ENCODE measurements at regions not wholly inside any gene's neighbourhood (a gene's known extent, or its start where the extent isn't known, plus 50 kb on each side); places are given as distances from the start of the nearest gene placed in this dataset.

GRCh38 chr4:165667969-165668368 is 205.1 kb upstream of the TLL1 start:
- no peak for DNase-seq (ENCODE audit: low spot score)
- H3K4me3 Mint-ChIP-seq = no peak overlapping the region
- H3K27me3 Mint-ChIP-seq (ENCODE audit: low read depth) = no peaks in the 10 kb centered on the region
- no peaks in the 10 kb centered on the region for H3K4me1 Mint-ChIP-seq (ENCODE audit: low read depth)
- H3K27ac Mint-ChIP-seq = no peak overlapping the region
- H3K36me3 Mint-ChIP-seq (ENCODE audit: low read depth) = no peaks in the 10 kb centered on the region
- H3K9me3 Mint-ChIP-seq = no peaks in the 10 kb centered on the region

- H3K27ac Mint-ChIP-seq = no peak overlapping the region
- no peaks in the 10 kb centered on the region for H3K4me1 Mint-ChIP-seq (ENCODE audit: low read depth)
- no peak overlapping the region for H3K4me3 Mint-ChIP-seq
- no peak for DNase-seq (ENCODE audit: low spot score)
- H3K27me3 Mint-ChIP-seq (ENCODE audit: low read depth) = no peaks in the 10 kb centered on the region
- no peaks in the 10 kb centered on the region for H3K36me3 Mint-ChIP-seq (ENCODE audit: low read depth)
- H3K9me3 Mint-ChIP-seq = no peaks in the 10 kb centered on the region
Observed at GRCh38 chr4:165668694-165669093, 204.3 kb upstream of the TLL1 start.

- Mint-ChIP-seq H3K9me3 (no peaks in the 10 kb centered on the region), H3K27ac (no peak overlapping the region), H3K27me3 (ENCODE audit: low read depth) (no peaks in the 10 kb centered on the region), H3K4me3 (no peak overlapping the region), H3K4me1 (ENCODE audit: low read depth) (no peaks in the 10 kb centered on the region), H3K36me3 (ENCODE audit: low read depth) (no peaks in the 10 kb centered on the region)
- DNase-seq (ENCODE audit: low spot score) = no peak
Observed at GRCh38 chr4:165677081-165677480, 196.0 kb upstream of the TLL1 start.

GRCh38 chr4:165678236-165678935 is 194.7 kb upstream of the TLL1 start:
- Mint-ChIP-seq H3K27me3 (ENCODE audit: low read depth) (no peaks in the 10 kb centered on the region), H3K4me3 (no peak overlapping the region), H3K9me3 (no peaks in the 10 kb centered on the region), H3K27ac (no peak overlapping the region), H3K4me1 (ENCODE audit: low read depth) (no peaks in the 10 kb centered on the region), H3K36me3 (ENCODE audit: low read depth) (no peaks in the 10 kb centered on the region)
- DNase-seq (ENCODE audit: low spot score) = no peak

- no peak overlapping the region for H3K27ac Mint-ChIP-seq
- no peaks in the 10 kb centered on the region for H3K9me3 Mint-ChIP-seq
- no peaks in the 10 kb centered on the region for H3K27me3 Mint-ChIP-seq (ENCODE audit: low read depth)
- H3K36me3 Mint-ChIP-seq (ENCODE audit: low read depth) = no peaks in the 10 kb centered on the region
- no peak for DNase-seq (ENCODE audit: low spot score)
- no peak overlapping the region for H3K4me3 Mint-ChIP-seq
- no peaks in the 10 kb centered on the region for H3K4me1 Mint-ChIP-seq (ENCODE audit: low read depth)
Observed at GRCh38 chr4:165678936-165679325, 194.1 kb upstream of the TLL1 start.

- no peak overlapping the region for H3K27ac Mint-ChIP-seq
Observed at GRCh38 chr4:165680821-165681220, 192.2 kb upstream of the TLL1 start.

GRCh38 chr4:165682611-165683010 is 190.4 kb upstream of the TLL1 start:
- Mint-ChIP-seq H3K4me1 (ENCODE audit: low read depth) (no peaks in the 10 kb centered on the region), H3K4me3 (no peak overlapping the region), H3K9me3 (no peaks in the 10 kb centered on the region), H3K36me3 (ENCODE audit: low read depth) (no peaks in the 10 kb centered on the region), H3K27ac (no peak overlapping the region), H3K27me3 (ENCODE audit: low read depth) (no peaks in the 10 kb centered on the region)
- DNase-seq (ENCODE audit: low spot score) = no peak

More at GRCh38 chr4:165680821-165681220, 192.2 kb upstream of the TLL1 start:
- no peak overlapping the region for H3K4me3 Mint-ChIP-seq
- no peaks in the 10 kb centered on the region for H3K9me3 Mint-ChIP-seq
- no peaks in the 10 kb centered on the region for H3K4me1 Mint-ChIP-seq (ENCODE audit: low read depth)
- no peak for DNase-seq (ENCODE audit: low spot score)
- H3K27me3 Mint-ChIP-seq (ENCODE audit: low read depth) = no peaks in the 10 kb centered on the region
- H3K36me3 Mint-ChIP-seq (ENCODE audit: low read depth) = no peaks in the 10 kb centered on the region

- Mint-ChIP-seq H3K27me3 (ENCODE audit: low read depth) (no peaks in the 10 kb centered on the region), H3K4me1 (ENCODE audit: low read depth) (no peaks in the 10 kb centered on the region), H3K9me3 (no peaks in the 10 kb centered on the region), H3K4me3 (no peak overlapping the region), H3K36me3 (ENCODE audit: low read depth) (no peaks in the 10 kb centered on the region), H3K27ac (no peak overlapping the region)
- no peak for DNase-seq (ENCODE audit: low spot score)
Observed at GRCh38 chr4:165684177-165684805, 188.7 kb upstream of the TLL1 start.

GRCh38 chr4:165686756-165687155 is 186.3 kb upstream of the TLL1 start:
- no peaks in the 10 kb centered on the region for H3K4me1 Mint-ChIP-seq (ENCODE audit: low read depth)
- H3K36me3 Mint-ChIP-seq (ENCODE audit: low read depth) = no peaks in the 10 kb centered on the region
- H3K27ac Mint-ChIP-seq = no peak overlapping the region
- no peak overlapping the region for H3K4me3 Mint-ChIP-seq
- no peaks in the 10 kb centered on the region for H3K9me3 Mint-ChIP-seq
- H3K27me3 Mint-ChIP-seq (ENCODE audit: low read depth) = no peaks in the 10 kb centered on the region
- DNase-seq (ENCODE audit: low spot score) = no peak

- H3K4me3 Mint-ChIP-seq = no peak overlapping the region
- no peak overlapping the region for H3K27ac Mint-ChIP-seq
- no peaks in the 10 kb centered on the region for H3K9me3 Mint-ChIP-seq
- no peaks in the 10 kb centered on the region for H3K27me3 Mint-ChIP-seq (ENCODE audit: low read depth)
- H3K36me3 Mint-ChIP-seq (ENCODE audit: low read depth) = no peaks in the 10 kb centered on the region
- no peaks in the 10 kb centered on the region for H3K4me1 Mint-ChIP-seq (ENCODE audit: low read depth)
- no peak for DNase-seq (ENCODE audit: low spot score)
Observed at GRCh38 chr4:165689159-165689558, 183.9 kb upstream of the TLL1 start.

GRCh38 chr4:165692082-165692481 is 181.0 kb upstream of the TLL1 start:
- DNase-seq (ENCODE audit: low spot score) = no peak
- H3K4me1 Mint-ChIP-seq (ENCODE audit: low read depth) = no peaks in the 10 kb centered on the region
- H3K36me3 Mint-ChIP-seq (ENCODE audit: low read depth) = no peaks in the 10 kb centered on the region
- no peak overlapping the region for H3K4me3 Mint-ChIP-seq
- no peak overlapping the region for H3K27ac Mint-ChIP-seq
- no peaks in the 10 kb centered on the region for H3K27me3 Mint-ChIP-seq (ENCODE audit: low read depth)
- H3K9me3 Mint-ChIP-seq = no peaks in the 10 kb centered on the region

GRCh38 chr4:165698272-165698671 is 174.8 kb upstream of the TLL1 start:
- no peaks in the 10 kb centered on the region for H3K4me1 Mint-ChIP-seq (ENCODE audit: low read depth)
- H3K4me3 Mint-ChIP-seq = no peak overlapping the region
- H3K27me3 Mint-ChIP-seq (ENCODE audit: low read depth) = no peaks in the 10 kb centered on the region
- no peaks in the 10 kb centered on the region for H3K36me3 Mint-ChIP-seq (ENCODE audit: low read depth)
- no peak overlapping the region for H3K27ac Mint-ChIP-seq
- no peak for DNase-seq (ENCODE audit: low spot score)
- H3K9me3 Mint-ChIP-seq = no peaks in the 10 kb centered on the region

GRCh38 chr4:165699055-165699454 is 174.0 kb upstream of the TLL1 start:
- H3K9me3 Mint-ChIP-seq = no peaks in the 10 kb centered on the region
- H3K4me1 Mint-ChIP-seq (ENCODE audit: low read depth) = no peaks in the 10 kb centered on the region
- no peak overlapping the region for H3K27ac Mint-ChIP-seq
- no peak for DNase-seq (ENCODE audit: low spot score)
- no peaks in the 10 kb centered on the region for H3K27me3 Mint-ChIP-seq (ENCODE audit: low read depth)
- no peaks in the 10 kb centered on the region for H3K36me3 Mint-ChIP-seq (ENCODE audit: low read depth)
- no peak overlapping the region for H3K4me3 Mint-ChIP-seq

GRCh38 chr4:165700855-165701254 is 172.2 kb upstream of the TLL1 start:
- no peak for DNase-seq (ENCODE audit: low spot score)
- H3K36me3 Mint-ChIP-seq (ENCODE audit: low read depth) = no peaks in the 10 kb centered on the region
- H3K4me1 Mint-ChIP-seq (ENCODE audit: low read depth) = no peaks in the 10 kb centered on the region
- H3K9me3 Mint-ChIP-seq = no peaks in the 10 kb centered on the region
- no peak overlapping the region for H3K4me3 Mint-ChIP-seq
- H3K27me3 Mint-ChIP-seq (ENCODE audit: low read depth) = no peaks in the 10 kb centered on the region
- no peak overlapping the region for H3K27ac Mint-ChIP-seq

- no peaks in the 10 kb centered on the region for H3K4me1 Mint-ChIP-seq (ENCODE audit: low read depth)
- DNase-seq (ENCODE audit: low spot score) = no peak
- H3K9me3 Mint-ChIP-seq = no peaks in the 10 kb centered on the region
- H3K36me3 Mint-ChIP-seq (ENCODE audit: low read depth) = no peaks in the 10 kb centered on the region
- H3K4me3 Mint-ChIP-seq = no peak overlapping the region
- no peak overlapping the region for H3K27ac Mint-ChIP-seq
- H3K27me3 Mint-ChIP-seq (ENCODE audit: low read depth) = no peaks in the 10 kb centered on the region
Observed at GRCh38 chr4:165707128-165707527, 165.9 kb upstream of the TLL1 start.
